ENCODE measurements at regions not wholly inside any gene's neighbourhood (a gene's known extent, or its start where the extent isn't known, plus 50 kb on each side); places are given as distances from the start of the nearest gene placed in this dataset.
"Not testable (repeated sequence)": the region's sequence is repeated elsewhere in the genome, so short reads cannot be mapped to it uniquely, and the experiment has no call there.

GRCh38 chrX:44741859-44742258 lies 102.0 kb upstream of the DUSP21 start:
- not testable (repeated sequence) for TF ChIP-seq REST (IDR thresholded peaks at IDR 0.05; ENCODE audit: low read depth); POLR2A (IDR thresholded peaks at IDR 0.05; ENCODE audit: borderline replicate concordance, extremely low read depth, insufficient read depth, insufficient read length); EZH2 (IDR thresholded peaks at IDR 0.05); ZNF274 (IDR thresholded peaks at IDR 0.05; ENCODE audit: low read depth, low read length)
